ENCODE measurements at regions not wholly inside any gene's neighbourhood (a gene's known extent, or its start where the extent isn't known, plus 50 kb on each side); places are given as distances from the start of the nearest gene placed in this dataset.
"Not testable (repeated sequence)": the region's sequence is repeated elsewhere in the genome, so short reads cannot be mapped to it uniquely, and the experiment has no call there.

DNA sequence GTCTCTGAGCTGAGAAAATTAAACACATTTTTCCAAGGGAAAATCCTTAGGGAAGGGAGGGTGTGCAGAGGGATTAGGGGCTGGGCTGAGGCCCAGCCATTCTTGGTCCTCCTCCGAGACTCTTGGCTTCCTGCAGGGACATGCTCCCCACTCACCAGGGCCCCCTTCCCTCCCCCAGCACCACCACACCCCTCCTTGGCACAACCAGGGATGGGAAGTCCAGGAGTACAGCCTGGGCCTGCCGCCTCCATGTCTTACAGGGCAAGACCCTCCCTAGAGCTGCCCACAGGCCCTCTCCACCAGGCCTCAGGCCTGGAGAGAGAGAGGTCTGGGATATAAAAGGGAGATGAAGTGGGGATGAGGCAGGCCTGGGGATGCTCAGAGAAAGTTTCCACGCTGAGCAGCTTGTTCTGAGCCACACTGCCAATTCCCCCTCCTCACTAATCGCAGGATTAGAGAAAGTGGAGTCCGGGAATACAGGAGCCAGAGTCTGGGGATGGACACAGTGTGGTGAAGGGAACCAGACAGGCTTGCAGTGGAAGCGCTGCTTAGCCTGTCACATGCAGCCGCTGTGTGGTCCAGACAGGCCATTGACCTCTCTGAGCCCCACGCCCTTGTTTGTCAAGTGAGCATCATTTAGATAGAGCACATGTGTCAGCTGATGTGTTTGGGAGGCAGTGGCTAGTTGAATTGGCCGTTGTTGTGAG, 105.5 kb downstream of the MRPL14 start:
- no peak overlapping the region for H3K4me3 ChIP-seq (ENCODE audit: control insufficient read depth, low read depth, low read length)
- TF ChIP-seq, protein P1, sequence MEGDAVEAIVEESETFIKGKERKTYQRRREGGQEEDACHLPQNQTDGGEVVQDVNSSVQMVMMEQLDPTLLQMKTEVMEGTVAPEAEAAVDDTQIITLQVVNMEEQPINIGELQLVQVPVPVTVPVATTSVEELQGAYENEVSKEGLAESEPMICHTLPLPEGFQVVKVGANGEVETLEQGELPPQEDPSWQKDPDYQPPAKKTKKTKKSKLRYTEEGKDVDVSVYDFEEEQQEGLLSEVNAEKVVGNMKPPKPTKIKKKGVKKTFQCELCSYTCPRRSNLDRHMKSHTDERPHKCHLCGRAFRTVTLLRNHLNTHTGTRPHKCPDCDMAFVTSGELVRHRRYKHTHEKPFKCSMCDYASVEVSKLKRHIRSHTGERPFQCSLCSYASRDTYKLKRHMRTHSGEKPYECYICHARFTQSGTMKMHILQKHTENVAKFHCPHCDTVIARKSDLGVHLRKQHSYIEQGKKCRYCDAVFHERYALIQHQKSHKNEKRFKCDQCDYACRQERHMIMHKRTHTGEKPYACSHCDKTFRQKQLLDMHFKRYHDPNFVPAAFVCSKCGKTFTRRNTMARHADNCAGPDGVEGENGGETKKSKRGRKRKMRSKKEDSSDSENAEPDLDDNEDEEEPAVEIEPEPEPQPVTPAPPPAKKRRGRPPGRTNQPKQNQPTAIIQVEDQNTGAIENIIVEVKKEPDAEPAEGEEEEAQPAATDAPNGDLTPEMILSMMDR (IDR thresholded peaks at IDR 0.05; ENCODE audit: control insufficient read depth, insufficient read depth, low read depth, low read length, missing control alignments): no peak
- DNase-seq (ENCODE audit: low read depth): no peak

DNA sequence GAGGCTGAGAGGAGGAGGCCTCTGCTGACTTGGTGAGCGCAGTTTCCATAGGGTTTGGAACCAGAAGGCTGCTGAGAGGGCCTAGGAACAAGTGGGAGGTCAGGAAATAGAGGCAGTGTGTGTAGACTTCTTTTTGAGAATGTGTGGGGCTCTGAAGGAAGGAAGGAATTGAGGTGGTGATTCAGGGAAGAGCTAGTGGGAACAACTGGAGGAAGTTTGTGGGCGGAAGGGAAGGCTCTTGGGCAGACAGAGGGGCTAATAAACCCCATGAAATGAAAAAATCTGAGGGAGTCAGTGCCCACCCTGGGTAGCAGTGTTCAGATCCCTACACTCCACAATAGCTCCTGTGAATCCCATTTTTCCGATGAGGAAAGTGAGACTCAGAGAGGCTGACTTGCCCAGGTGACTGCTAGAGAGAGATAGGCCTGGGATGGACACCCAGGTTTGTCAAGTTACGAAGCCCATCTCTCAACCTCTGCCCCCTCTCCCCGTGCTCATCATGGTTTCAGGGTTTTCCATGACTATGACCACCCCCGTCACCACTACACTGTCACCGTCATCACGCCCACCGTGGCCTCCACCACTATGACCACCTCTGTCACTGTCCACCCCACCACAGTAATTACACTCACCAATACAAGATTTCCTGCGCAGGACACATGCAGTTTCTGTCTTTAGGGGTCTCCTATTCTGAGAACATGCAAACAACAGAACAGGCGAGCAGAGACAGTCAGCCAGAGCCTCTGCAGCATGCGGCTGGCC, 106.4 kb downstream of the MRPL14 start:
- TF ChIP-seq, protein P1 (IDR thresholded peaks at IDR 0.05; ENCODE audit: control insufficient read depth, insufficient read depth, low read depth, low read length, missing control alignments): no peak
- no peak for DNase-seq (ENCODE audit: low read depth)
- no peak overlapping the region for H3K4me3 ChIP-seq (ENCODE audit: control insufficient read depth, low read depth, low read length)

DNA sequence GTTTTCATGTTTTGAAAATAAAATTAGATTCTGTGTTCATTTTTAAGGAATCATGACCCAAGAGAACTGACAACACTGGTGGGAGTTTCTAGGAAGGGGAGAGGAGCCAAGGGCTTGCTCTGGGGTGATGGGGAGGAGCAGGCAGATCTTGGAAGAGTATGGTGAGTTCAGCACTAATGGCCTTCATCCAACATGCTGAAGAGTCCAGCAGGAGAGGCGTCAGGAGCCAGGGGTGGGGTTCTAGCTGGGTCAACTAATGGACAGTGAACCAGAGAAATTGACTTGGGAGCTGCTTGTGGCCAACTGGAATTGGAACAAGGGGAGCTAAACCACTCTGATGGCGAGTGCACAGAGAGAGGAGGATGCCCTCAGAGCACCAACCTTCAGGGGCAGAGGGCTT, 107.1 kb downstream of the MRPL14 start:
- no peak overlapping the region for H3K4me3 ChIP-seq (ENCODE audit: control insufficient read depth, low read depth, low read length)
- TF ChIP-seq, protein P1 (IDR thresholded peaks at IDR 0.05; ENCODE audit: control insufficient read depth, insufficient read depth, low read depth, low read length, missing control alignments): no peak
- no peak for DNase-seq (ENCODE audit: low read depth)

DNA sequence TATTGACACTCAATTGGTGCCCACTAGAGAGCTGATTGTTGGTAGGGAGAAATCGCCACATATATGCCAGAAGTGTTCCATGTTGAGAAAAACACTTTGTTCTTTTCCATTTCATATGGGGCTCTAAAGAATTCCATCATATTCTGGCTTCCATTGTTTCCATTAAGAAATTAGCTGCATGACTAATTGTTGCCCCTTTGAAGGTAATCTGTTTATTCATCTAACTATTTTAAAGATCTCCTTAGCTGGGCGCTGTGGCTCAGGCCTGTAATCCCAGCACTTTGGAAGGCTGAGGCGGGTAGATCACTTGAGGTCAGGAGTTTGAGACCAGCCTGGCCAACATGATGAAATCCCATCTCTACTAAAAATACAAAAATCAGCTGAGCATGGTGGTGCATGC, 109.9 kb downstream of the MRPL14 start:
- not testable (repeated sequence) for DNase-seq (ENCODE audit: low read depth); H3K4me3 ChIP-seq (ENCODE audit: control insufficient read depth, low read depth, low read length)

DNA sequence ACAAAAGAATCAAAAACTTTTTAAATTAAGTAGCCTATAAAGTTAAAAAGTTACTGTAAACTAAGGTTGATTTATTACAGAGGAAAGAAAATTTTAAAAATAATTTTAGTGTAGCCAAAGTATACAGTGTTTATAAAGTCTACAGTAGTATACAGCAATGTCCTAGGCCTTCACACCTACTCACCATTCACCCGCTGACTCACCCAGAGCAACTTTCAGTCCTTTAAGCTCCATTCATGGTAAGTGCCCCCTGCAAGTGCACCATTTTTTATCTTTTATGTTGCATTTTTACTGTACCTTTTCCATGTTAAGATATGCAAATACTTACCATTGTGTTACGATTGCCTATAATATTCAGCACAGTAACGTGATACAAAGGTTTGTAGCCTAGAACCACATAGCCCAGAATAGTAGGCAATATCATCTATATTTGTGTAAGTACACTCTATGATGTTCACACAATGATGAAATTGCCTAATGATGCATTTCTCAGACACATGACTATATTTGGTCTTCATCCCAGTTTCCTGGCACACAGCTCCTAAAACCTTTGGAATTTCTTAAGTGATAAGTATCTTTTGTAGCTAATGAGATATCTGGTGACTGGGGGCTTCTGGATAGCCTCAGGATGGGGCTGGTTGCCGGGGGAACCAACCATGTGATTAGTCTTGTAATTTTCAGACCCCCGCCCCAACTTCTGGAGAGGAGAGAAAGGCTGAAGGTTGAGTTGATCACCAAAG, 111.0 kb downstream of the MRPL14 start:
- DNase-seq (ENCODE audit: low read depth): no peak
- H3K4me3 ChIP-seq (ENCODE audit: control insufficient read depth, low read depth, low read length): no peak overlapping the region
- TF ChIP-seq, protein P1 (IDR thresholded peaks at IDR 0.05; ENCODE audit: control insufficient read depth, insufficient read depth, low read depth, low read length, missing control alignments): no peak

DNA sequence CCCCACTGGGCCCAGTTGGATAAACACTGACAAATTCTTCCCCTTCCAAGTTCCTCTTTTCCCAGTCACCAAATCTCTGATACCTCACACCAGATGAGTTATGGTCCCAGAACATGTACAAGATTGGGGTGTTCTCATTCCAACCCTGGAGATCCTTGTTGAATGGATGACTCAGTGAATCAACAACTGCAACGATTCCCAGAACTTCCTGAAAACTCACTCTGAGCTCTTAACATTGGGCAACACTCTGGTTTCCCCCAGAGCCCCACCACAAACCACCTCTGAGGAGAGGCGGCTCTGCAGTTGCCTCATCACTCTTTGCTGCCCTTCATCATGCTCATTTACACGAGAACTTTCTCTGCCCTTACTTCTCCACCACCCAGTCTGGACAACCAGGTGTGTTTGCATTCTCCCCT, 115.2 kb downstream of the MRPL14 start:
- TF ChIP-seq, protein P1 (IDR thresholded peaks at IDR 0.05; ENCODE audit: control insufficient read depth, insufficient read depth, low read depth, low read length, missing control alignments): no peak
- H3K4me3 ChIP-seq (ENCODE audit: control insufficient read depth, low read depth, low read length): no peak overlapping the region
- DNase-seq (ENCODE audit: low read depth): peak; percentile 95
